Choroid plexus epithelial cell (primary cell): ENCODE measurements at regions not wholly inside any gene's neighbourhood (a gene's known extent, or its start where the extent isn't known, plus 50 kb on each side); places are given as distances from the start of the nearest gene placed in this dataset.

Experiments used
- DNase-seq: peaks from one replicate; pipeline ENCODE4 v3.0.0-alpha.2; 2010; ENCODE audit warnings: low read depth
- H3K4me3 ChIP-seq: 2 replicates; pipeline ENCODE4 v1.5.1; 2011; ENCODE audit warnings: low read depth, mild to moderate bottlenecking, control low read depth, low read length, moderate library complexity
- TF ChIP-seq, protein P1 (sequence below): conservative IDR thresholded peaks from 2 replicates; pipeline ENCODE4 v1.5.1; 2011; ENCODE audit warnings: low read depth, mild to moderate bottlenecking, control low read depth, inconsistent platforms, low read length, moderate library complexity

DNA sequence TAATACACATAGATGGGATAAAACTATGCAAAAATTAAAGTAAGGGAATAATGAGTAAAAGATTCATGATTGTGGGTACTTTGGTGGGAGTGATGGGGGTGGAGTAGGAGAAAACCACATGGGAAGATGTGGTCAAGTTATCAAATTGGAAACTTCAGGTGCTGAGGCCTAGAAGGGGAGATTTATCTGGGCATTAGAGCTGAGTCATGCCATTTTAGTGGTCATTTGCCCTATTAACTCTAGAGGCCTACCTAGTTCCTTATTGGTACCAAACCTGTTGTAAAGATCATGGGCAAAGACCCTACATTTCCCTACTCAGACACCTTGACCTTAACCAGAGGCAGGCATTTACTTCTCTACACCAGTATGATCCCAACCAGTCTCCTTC is 125.9 kb upstream of the BCL6 start:
- no peak overlapping the region for H3K4me3 ChIP-seq
- TF ChIP-seq, protein P1, sequence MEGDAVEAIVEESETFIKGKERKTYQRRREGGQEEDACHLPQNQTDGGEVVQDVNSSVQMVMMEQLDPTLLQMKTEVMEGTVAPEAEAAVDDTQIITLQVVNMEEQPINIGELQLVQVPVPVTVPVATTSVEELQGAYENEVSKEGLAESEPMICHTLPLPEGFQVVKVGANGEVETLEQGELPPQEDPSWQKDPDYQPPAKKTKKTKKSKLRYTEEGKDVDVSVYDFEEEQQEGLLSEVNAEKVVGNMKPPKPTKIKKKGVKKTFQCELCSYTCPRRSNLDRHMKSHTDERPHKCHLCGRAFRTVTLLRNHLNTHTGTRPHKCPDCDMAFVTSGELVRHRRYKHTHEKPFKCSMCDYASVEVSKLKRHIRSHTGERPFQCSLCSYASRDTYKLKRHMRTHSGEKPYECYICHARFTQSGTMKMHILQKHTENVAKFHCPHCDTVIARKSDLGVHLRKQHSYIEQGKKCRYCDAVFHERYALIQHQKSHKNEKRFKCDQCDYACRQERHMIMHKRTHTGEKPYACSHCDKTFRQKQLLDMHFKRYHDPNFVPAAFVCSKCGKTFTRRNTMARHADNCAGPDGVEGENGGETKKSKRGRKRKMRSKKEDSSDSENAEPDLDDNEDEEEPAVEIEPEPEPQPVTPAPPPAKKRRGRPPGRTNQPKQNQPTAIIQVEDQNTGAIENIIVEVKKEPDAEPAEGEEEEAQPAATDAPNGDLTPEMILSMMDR = no peak
- no peak for DNase-seq

DNA sequence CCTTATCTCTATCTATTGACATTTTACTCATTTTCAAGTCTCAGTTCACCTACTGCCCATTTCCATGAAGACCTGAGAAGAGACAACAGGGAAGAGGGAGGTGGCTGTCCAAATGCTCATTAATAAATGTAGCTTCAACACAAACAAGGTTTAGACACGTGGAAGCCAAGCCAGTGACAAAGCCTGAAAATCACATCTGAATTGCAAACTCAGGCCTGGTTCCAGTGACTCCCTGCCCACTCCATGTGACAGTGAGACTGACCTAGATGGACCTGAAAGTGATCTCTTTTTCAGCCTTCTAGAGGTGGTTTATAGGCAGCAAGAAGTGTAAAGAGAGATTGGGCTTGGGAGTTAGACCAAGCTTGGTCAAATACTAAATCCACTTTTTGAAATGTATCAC is 126.6 kb upstream of the BCL6 start:
- no peak overlapping the region for H3K4me3 ChIP-seq
- TF ChIP-seq, protein P1 = no peak
- DNase-seq = no peak

DNA sequence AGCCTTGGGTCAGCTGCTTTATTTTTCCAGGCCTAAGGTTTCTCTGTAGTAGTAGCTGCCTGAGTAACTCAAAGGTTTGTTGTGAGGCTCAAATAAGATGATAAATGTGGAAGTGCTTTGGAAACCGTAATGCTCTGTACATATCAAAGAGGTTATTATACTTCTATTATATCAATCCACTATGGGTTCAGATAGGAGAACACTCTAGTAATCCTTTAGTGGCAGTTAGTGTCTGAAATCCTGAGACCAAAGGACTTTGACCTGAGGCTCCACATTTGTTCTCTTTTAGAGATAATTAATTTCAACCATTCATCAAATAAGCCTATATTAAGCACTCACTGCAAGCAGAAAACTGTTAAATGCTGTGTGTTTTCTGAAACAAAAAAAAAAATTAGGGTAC is 128.6 kb upstream of the BCL6 start:
- no peak overlapping the region for H3K4me3 ChIP-seq
- no peak for DNase-seq
- TF ChIP-seq, protein P1 = no peak

DNA sequence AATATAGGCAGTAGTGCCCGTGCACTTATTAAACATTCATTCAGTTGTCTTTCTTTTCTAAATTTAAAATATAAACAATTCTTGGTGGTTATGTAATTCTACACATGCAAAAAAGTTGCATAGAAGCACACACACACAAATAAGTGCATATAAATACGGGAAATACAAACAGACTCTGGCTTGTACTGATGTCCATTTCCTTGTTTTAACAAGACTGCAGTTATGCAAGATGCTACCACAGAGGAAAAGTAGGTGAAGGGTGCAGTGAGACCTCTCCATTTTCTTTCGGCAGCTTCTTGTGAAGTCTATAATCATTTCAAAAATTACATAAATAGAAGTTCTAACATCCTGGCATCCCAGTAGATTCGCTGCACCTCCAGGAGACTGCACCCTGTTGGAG is 130.6 kb upstream of the BCL6 start:
- H3K4me3 ChIP-seq = no peak overlapping the region
- DNase-seq = peak; percentile 18
- TF ChIP-seq, protein P1 = no peak

DNA sequence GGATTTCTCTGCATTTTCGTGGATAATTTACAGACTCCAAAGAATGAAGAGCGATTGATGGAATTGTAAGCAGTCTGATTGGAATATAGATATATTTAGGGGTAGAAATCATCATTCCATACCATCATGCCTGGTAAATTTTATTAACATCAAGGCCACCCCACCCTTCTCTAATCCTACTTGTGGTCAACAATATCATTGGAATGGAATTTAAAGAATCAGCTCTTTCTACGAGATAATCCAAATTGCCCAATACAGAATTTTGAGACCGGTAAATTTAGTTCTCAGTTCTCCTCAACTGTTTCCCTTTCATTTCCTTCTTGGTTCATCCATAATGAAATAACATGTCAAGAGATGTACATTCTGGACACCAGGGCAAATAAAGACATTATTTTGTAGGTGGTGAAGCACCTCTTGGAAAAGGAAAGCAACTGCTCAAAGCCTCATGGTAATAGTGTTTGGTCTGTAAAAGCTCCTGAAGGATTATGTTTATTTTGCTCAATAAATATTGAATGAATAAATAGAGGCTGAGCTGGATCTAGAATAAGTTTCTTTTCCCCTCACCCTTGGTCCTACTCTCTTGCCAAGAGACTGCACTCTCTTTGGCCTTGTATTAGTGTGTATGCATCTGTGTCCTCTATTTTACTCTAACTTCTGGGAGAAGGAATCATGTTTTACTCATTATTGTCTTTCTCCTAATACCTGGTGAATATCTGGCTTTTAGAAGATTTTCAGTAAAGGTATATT is 133.7 kb upstream of the BCL6 start:
- peak; percentile 76 for DNase-seq
- H3K4me3 ChIP-seq = no peak overlapping the region
- TF ChIP-seq, protein P1 = no peak

DNA sequence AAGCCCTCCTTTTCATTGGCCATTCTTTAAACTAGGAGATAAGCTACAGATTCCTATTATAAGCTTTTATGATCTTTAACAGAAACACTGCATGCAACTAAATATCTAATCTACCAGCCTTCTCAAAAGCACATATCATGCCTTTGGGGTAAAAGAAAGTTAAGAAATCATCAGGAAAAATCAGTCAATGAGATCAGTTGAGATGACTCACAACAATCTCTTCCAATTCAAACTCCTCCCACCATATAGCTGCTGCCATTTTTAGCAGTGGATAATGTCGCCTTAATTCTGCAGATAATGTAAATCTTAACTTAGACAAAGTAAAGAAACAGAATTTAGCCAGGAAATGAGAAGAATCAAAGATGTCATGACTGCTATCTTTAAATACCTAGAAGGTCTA is 135.2 kb upstream of the BCL6 start:
- TF ChIP-seq, protein P1 = no peak
- peak; percentile 19 for DNase-seq
- no peak overlapping the region for H3K4me3 ChIP-seq

DNA sequence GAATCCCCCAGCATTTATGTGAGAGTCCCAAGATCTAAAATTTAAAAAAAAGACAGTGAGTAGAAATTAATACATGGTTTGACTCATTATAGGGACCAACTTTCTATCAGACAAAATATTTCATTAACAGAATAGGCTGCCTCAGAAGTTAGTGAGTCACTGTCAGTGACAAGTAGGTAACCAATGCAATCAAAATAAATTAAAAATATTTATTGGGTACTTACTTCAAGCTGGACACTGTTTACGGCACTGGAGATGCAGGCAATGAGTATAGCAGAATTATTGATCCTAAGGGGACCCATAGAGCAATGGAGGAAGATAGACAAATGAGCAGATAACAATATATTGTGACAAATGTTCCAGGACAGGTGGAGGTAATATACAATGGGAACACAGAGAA is 135.6 kb upstream of the BCL6 start:
- DNase-seq = no peak
- TF ChIP-seq, protein P1 = no peak
- no peak overlapping the region for H3K4me3 ChIP-seq
